ENCODE measurements at regions not wholly inside any gene's neighbourhood (a gene's known extent, or its start where the extent isn't known, plus 50 kb on each side); places are given as distances from the start of the nearest gene placed in this dataset.
"Not testable (repeated sequence)": the region's sequence is repeated elsewhere in the genome, so short reads cannot be mapped to it uniquely, and the experiment has no call there.

GRCh38 chr1:761791-762190 lies 75.3 kb upstream of the OR4F16 start:
- not testable (repeated sequence) for ATAC-seq

GRCh38 chr1:771449-771848 lies 85.0 kb upstream of the OR4F16 start:
- ATAC-seq = not testable (repeated sequence)

- ATAC-seq = not testable (repeated sequence)
These were observed 91.2 kb upstream of the OR4F16 start for GRCh38 chr1:777480-778180.

GRCh38 chr1:778451-779278 lies 92.2 kb upstream of the OR4F16 start:
- peak; percentile 100 for ATAC-seq

GRCh38 chr1:779621-780020 lies 93.2 kb upstream of the OR4F16 start:
- not testable (repeated sequence) for ATAC-seq

GRCh38 chr1:788835-789234 lies 102.4 kb upstream of the OR4F16 start:
- ATAC-seq = no peak

- ATAC-seq = not testable (repeated sequence)
These were observed 103.2 kb upstream of the OR4F16 start for GRCh38 chr1:789606-790005.

GRCh38 chr1:790388-790930 lies 104.0 kb upstream of the OR4F16 start:
- not testable (repeated sequence) for ATAC-seq

- not testable (repeated sequence) for ATAC-seq
These were observed 107.9 kb upstream of the OR4F16 start for GRCh38 chr1:794310-794709.

- not testable (repeated sequence) for ATAC-seq
These were observed 108.6 kb upstream of the OR4F16 start for GRCh38 chr1:794918-795584.

- not testable (repeated sequence) for ATAC-seq
These were observed 111.2 kb upstream of the OR4F16 start for GRCh38 chr1:797649-798048.

GRCh38 chr1:800397-800796 lies 113.9 kb upstream of the OR4F16 start:
- not testable (repeated sequence) for ATAC-seq

- ATAC-seq = not testable (repeated sequence)
These were observed 118.1 kb upstream of the OR4F16 start for GRCh38 chr1:804378-805115.

GRCh38 chr1:805310-805709 lies 118.4 kb upstream of the SAMD11 start:
- not testable (repeated sequence) for ATAC-seq

- peak; percentile 69 for ATAC-seq
These were observed 116.7 kb upstream of the SAMD11 start for GRCh38 chr1:807066-807465.

- ATAC-seq = peak; percentile 19
These were observed 115.9 kb upstream of the SAMD11 start for GRCh38 chr1:807699-808390.

- ATAC-seq = not testable (repeated sequence)
These were observed 112.8 kb upstream of the SAMD11 start for GRCh38 chr1:810949-811348.

GRCh38 chr1:812535-813127 lies 111.1 kb upstream of the SAMD11 start:
- ATAC-seq = not testable (repeated sequence)

- not testable (repeated sequence) for ATAC-seq
These were observed 109.2 kb upstream of the SAMD11 start for GRCh38 chr1:814543-814942.

- ATAC-seq = not testable (repeated sequence)
These were observed 108.4 kb upstream of the SAMD11 start for GRCh38 chr1:815147-815922.
